ENCODE measurements at regions not wholly inside any gene's neighbourhood (a gene's known extent, or its start where the extent isn't known, plus 50 kb on each side); places are given as distances from the start of the nearest gene placed in this dataset.
"Not testable (repeated sequence)": the region's sequence is repeated elsewhere in the genome, so short reads cannot be mapped to it uniquely, and the experiment has no call there.

- DNase-seq (ENCODE audit: low read depth, low spot score), result no peak
- TF ChIP-seq CTCF (IDR thresholded peaks at IDR 0.05; ENCODE audit: insufficient read depth, low read length, missing control alignments), result no peak
- no peak overlapping the region for H3K4me3 ChIP-seq (ENCODE audit: low read depth, low read length)
- ChIA-PET POLR2A (no interaction called here), CTCF (interaction anchor here (0.8 to 13.0 kb wide), 29 partner anchors 9 to 1054 kb away, joined by 3 to 397 read pairs (median 5); partner anchors contain the start of genes APC and SRP19)
These were observed 133.1 kb upstream of the EPB41L4A start for GRCh38 chr5:112552216-112552615.

GRCh38 chr5:112552791-112553190, 133.7 kb upstream of the EPB41L4A start:
- ChIA-PET CTCF (interaction anchor here (0.7 to 13.0 kb wide), 25 partner anchors 8 to 1053 kb away, joined by 3 to 397 read pairs (median 4); partner anchors contain the start of genes APC and SRP19), POLR2A (no interaction called here)
- DNase-seq (ENCODE audit: low read depth, low spot score), result no peak
- H3K4me3 ChIP-seq (ENCODE audit: low read depth, low read length), result no peak overlapping the region
- no peak for TF ChIP-seq CTCF (IDR thresholded peaks at IDR 0.05; ENCODE audit: insufficient read depth, low read length, missing control alignments)

- ChIA-PET CTCF (interaction anchor here (0.9 to 13.0 kb wide), 8 partner anchors 8 to 442 kb away, joined by 3 to 397 read pairs (median 5); no protein-coding TSS in a partner anchor), POLR2A (no interaction called here)
- H3K4me3 ChIP-seq (ENCODE audit: low read depth, low read length), result no peak overlapping the region
- no peak for DNase-seq (ENCODE audit: low read depth, low spot score)
- TF ChIP-seq CTCF (IDR thresholded peaks at IDR 0.05; ENCODE audit: insufficient read depth, low read length, missing control alignments), result no peak
These were observed 135.3 kb upstream of the EPB41L4A start for GRCh38 chr5:112554101-112554977.

- no peak overlapping the region for H3K4me3 ChIP-seq (ENCODE audit: low read depth, low read length)
- no peak for DNase-seq (ENCODE audit: low read depth, low spot score)
- no peak for TF ChIP-seq CTCF (IDR thresholded peaks at IDR 0.05; ENCODE audit: insufficient read depth, low read length, missing control alignments)
- ChIA-PET POLR2A (no interaction called here), CTCF (interaction anchor here (0.7 to 13.0 kb wide), 6 partner anchors 168 to 293 kb away, joined by 3 to 397 read pairs (median 6); no protein-coding TSS in a partner anchor)
These were observed 136.1 kb upstream of the EPB41L4A start for GRCh38 chr5:112555197-112555596.

GRCh38 chr5:112555691-112556090, 136.6 kb upstream of the EPB41L4A start:
- no peak for DNase-seq (ENCODE audit: low read depth, low spot score)
- H3K4me3 ChIP-seq (ENCODE audit: low read depth, low read length), result no peak overlapping the region
- TF ChIP-seq CTCF (IDR thresholded peaks at IDR 0.05; ENCODE audit: insufficient read depth, low read length, missing control alignments), result no peak
- ChIA-PET CTCF (interaction anchor here (0.7 to 13.0 kb wide), 4 partner anchors 168 to 293 kb away, joined by 3 to 397 read pairs (median 6); no protein-coding TSS in a partner anchor), POLR2A (no interaction called here)

- ChIA-PET POLR2A (interaction anchor here (0.6 kb wide), 1 partner anchor 220 kb away, joined by 6 read pairs; no protein-coding TSS in a partner anchor), CTCF (interaction anchor here (1.2 to 1.3 kb wide), 3 partner anchors 10 to 198 kb away, joined by 3 to 9 read pairs (median 5); no protein-coding TSS in a partner anchor)
- not testable (repeated sequence) for DNase-seq (ENCODE audit: low read depth, low spot score); H3K4me3 ChIP-seq (ENCODE audit: low read depth, low read length)
These were observed 140.4 kb upstream of the EPB41L4A start for GRCh38 chr5:112559501-112559900.
